ENCODE measurements at regions not wholly inside any gene's neighbourhood (a gene's known extent, or its start where the extent isn't known, plus 50 kb on each side); places are given as distances from the start of the nearest gene placed in this dataset.
A peak's percentile ranks its signal among the peaks of the same experiment; 100 is the strongest.

GRCh38 chr6:27825025-27825793 lies 87.0 kb downstream of the OR2B2 start:
- ATAC-seq (no peak; the same call in 2 of the 3 replicates), DNase-seq (ENCODE audit: low spot score) (no peak)
- Mint-ChIP-seq H3K27me3 (ENCODE audit: insufficient read depth, low read depth, poor library complexity) (peaks cover 36% of the 10 kb centered on the region), H3K9me3 (peaks cover 38% of the 10 kb centered on the region), H3K4me3 (peak overlapping the region; percentile 91), H3K4me1 (peaks cover 19% of the 10 kb centered on the region), H3K36me3 (ENCODE audit: low read depth) (peaks cover 43% of the 10 kb centered on the region), H3K27ac (peak overlapping the region; percentile 100)
- Histone ChIP-seq H3K79me2 (replicated peaks; ENCODE audit: insufficient read depth) (peaks cover 6% of the 10 kb centered on the region; the same call in 1 of the 2 replicates), H3K36me3 (ENCODE audit: insufficient read depth) (peaks cover 5% of the 10 kb centered on the region), H3K27me3 (ENCODE audit: insufficient read depth) (no peaks in the 10 kb centered on the region), H3K4me2 (peak overlapping the region; percentile 70), H3K4me1 (ENCODE audit: insufficient read depth) (peaks cover 5% of the 10 kb centered on the region), H3K4me3 (peak overlapping the region; percentile 68), H2AFZ (no peak overlapping the region), H3F3A (replicated peaks; ENCODE audit: low read depth) (peaks cover 4% of the 10 kb centered on the region; the same call in 1 of the 2 replicates), H3K27ac (ENCODE audit: low read depth) (peak overlapping the region; percentile 100), H4K20me1 (replicated peaks; ENCODE audit: insufficient read depth) (no peaks in the 10 kb centered on the region), H3K9me2 (ENCODE audit: insufficient read depth) (no peaks in the 10 kb centered on the region)
- TF ChIP-seq ZNF114 (CRISPR knock-in tag; IDR thresholded peaks at IDR 0.05) (no peak), EZH2 (IDR thresholded peaks at IDR 0.05; ENCODE audit: low read depth, unreplicated experiment) (no peak), NANOG (IDR thresholded peaks at IDR 0.05; ENCODE audit: borderline replicate concordance) (no peak), ZNF331 (CRISPR knock-in tag; IDR thresholded peaks at IDR 0.05; ENCODE audit: low read depth) (no peak)
- TF ChIP-seq, protein P1, sequence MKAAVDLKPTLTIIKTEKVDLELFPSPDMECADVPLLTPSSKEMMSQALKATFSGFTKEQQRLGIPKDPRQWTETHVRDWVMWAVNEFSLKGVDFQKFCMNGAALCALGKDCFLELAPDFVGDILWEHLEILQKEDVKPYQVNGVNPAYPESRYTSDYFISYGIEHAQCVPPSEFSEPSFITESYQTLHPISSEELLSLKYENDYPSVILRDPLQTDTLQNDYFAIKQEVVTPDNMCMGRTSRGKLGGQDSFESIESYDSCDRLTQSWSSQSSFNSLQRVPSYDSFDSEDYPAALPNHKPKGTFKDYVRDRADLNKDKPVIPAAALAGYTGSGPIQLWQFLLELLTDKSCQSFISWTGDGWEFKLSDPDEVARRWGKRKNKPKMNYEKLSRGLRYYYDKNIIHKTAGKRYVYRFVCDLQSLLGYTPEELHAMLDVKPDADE (IDR thresholded peaks at IDR 0.05), result no peak
- TF ChIP-seq, protein P2, sequence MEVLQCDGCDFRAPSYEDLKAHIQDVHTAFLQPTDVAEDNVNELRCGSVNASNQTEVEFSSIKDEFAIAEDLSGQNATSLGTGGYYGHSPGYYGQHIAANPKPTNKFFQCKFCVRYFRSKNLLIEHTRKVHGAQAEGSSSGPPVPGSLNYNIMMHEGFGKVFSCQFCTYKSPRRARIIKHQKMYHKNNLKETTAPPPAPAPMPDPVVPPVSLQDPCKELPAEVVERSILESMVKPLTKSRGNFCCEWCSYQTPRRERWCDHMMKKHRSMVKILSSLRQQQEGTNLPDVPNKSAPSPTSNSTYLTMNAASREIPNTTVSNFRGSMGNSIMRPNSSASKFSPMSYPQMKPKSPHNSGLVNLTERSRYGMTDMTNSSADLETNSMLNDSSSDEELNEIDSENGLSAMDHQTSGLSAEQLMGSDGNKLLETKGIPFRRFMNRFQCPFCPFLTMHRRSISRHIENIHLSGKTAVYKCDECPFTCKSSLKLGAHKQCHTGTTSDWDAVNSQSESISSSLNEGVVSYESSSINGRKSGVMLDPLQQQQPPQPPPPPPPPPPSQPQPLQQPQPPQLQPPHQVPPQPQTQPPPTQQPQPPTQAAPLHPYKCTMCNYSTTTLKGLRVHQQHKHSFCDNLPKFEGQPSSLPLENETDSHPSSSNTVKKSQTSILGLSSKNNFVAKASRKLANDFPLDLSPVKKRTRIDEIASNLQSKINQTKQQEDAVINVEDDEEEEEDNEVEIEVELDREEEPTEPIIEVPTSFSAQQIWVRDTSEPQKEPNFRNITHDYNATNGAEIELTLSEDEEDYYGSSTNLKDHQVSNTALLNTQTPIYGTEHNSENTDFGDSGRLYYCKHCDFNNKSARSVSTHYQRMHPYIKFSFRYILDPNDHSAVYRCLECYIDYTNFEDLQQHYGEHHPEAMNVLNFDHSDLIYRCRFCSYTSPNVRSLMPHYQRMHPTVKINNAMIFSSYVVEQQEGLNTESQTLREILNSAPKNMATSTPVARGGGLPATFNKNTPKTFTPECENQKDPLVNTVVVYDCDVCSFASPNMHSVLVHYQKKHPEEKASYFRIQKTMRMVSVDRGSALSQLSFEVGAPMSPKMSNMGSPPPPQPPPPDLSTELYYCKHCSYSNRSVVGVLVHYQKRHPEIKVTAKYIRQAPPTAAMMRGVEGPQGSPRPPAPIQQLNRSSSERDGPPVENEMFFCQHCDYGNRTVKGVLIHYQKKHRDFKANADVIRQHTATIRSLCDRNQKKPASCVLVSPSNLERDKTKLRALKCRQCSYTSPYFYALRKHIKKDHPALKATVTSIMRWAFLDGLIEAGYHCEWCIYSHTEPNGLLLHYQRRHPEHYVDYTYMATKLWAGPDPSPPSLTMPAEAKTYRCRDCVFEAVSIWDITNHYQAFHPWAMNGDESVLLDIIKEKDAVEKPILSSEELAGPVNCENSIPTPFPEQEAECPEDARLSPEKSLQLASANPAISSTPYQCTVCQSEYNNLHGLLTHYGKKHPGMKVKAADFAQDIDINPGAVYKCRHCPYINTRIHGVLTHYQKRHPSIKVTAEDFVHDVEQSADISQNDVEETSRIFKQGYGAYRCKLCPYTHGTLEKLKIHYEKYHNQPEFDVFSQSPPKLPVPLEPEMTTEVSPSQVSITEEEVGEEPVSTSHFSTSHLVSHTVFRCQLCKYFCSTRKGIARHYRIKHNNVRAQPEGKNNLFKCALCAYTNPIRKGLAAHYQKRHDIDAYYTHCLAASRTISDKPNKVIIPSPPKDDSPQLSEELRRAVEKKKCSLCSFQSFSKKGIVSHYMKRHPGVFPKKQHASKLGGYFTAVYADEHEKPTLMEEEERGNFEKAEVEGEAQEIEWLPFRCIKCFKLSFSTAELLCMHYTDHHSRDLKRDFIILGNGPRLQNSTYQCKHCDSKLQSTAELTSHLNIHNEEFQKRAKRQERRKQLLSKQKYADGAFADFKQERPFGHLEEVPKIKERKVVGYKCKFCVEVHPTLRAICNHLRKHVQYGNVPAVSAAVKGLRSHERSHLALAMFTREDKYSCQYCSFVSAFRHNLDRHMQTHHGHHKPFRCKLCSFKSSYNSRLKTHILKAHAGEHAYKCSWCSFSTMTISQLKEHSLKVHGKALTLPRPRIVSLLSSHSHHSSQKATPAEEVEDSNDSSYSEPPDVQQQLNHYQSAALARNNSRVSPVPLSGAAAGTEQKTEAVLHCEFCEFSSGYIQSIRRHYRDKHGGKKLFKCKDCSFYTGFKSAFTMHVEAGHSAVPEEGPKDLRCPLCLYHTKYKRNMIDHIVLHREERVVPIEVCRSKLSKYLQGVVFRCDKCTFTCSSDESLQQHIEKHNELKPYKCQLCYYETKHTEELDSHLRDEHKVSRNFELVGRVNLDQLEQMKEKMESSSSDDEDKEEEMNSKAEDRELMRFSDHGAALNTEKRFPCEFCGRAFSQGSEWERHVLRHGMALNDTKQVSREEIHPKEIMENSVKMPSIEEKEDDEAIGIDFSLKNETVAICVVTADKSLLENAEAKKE (CRISPR knock-in tag; IDR thresholded peaks at IDR 0.05), result no peak
- TF ChIP-seq, protein P3, sequence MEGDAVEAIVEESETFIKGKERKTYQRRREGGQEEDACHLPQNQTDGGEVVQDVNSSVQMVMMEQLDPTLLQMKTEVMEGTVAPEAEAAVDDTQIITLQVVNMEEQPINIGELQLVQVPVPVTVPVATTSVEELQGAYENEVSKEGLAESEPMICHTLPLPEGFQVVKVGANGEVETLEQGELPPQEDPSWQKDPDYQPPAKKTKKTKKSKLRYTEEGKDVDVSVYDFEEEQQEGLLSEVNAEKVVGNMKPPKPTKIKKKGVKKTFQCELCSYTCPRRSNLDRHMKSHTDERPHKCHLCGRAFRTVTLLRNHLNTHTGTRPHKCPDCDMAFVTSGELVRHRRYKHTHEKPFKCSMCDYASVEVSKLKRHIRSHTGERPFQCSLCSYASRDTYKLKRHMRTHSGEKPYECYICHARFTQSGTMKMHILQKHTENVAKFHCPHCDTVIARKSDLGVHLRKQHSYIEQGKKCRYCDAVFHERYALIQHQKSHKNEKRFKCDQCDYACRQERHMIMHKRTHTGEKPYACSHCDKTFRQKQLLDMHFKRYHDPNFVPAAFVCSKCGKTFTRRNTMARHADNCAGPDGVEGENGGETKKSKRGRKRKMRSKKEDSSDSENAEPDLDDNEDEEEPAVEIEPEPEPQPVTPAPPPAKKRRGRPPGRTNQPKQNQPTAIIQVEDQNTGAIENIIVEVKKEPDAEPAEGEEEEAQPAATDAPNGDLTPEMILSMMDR (conservative IDR thresholded peaks at IDR 0.05; ENCODE audit: low read depth in 2 of 2), result no peak
